GM21526 (cell line): ENCODE measurements at regions not wholly inside any gene's neighbourhood (a gene's known extent, or its start where the extent isn't known, plus 50 kb on each side); places are given as distances from the start of the nearest gene placed in this dataset.

Experiments
- ATAC-seq: cut with Tn5 transposase; IDR thresholded peaks from one replicate; pipeline ENCODE4 v1.9.1; 2021; ENCODE audit warnings: moderate library complexity; ENCODE audit not compliant: unreplicated experiment, low FRiP score

DNA sequence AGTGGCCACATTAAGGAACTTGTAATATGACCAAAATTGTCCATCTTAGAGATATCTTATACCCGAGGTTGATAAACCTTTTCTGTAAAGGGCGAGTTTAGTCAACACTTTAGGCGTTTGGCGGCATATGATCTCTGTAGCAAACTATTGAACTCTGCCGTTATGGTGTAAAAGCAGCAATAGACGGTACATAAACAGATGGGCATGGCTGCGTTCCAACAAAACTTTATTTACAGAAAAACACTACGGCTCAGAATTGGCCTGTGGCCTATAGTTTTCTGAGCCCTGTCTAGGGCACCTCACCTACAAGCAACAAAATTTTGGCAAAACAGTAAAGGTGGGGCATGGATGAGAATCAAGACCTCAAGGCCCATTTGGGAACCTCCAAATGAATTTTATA is 121.9 kb upstream of the HAAO start:
- ATAC-seq: no peak

GRCh38 chr2:42913280-42913878 is 121.0 kb upstream of the HAAO start:
- ATAC-seq: no peak

GRCh38 chr2:42910645-42911405 is 118.4 kb upstream of the HAAO start:
- ATAC-seq: no peak

DNA sequence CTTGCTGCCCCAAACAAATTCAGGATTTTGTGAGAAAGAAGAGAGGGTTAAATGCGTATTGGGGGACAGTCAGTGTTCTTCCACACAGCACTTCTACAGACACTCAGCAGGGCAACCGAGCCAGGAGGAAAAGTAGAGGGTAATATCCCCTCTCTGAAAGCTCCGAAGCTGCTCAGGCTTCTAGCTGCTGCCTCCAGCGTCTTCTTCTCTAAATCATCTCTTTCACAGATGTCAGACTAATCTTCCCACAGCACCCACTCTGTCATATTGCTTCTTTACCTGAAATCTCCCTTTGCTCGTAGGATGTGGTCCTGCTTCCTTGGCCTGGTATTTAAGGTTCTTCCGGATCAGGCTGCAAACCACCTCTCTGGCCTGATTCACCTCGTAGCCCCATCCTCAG is 117.6 kb upstream of the HAAO start:
- no peak for ATAC-seq

GRCh38 chr2:42908518-42909200 is 116.3 kb upstream of the HAAO start:
- ATAC-seq: no peak

- ATAC-seq: no peak
Measured at GRCh38 chr2:42907835-42908234, 115.5 kb upstream of the HAAO start.

- no peak for ATAC-seq
Measured at GRCh38 chr2:42906557-42907411, 114.4 kb upstream of the HAAO start.

DNA sequence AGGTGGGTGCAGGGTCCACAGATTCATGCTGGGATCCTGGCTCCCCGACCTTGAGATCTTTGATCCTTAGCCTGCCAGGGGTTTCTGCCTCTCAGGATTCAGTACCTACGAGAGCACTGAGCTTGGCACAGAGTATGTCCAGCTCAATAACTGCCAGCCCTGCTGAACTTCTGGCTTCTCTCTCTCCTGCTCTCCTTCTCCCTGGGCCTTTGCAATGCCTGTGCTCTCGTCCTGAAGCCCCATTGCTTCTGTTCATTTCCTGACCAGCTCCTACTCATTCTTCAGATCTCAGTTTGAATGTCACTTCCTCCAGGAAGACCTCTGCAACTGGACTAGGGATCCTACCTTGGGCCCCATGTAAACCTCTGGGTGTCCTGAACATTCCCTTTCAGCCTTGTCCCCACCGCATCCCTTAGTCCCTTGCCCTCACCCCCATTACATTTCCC is 113.8 kb upstream of the HAAO start:
- no peak for ATAC-seq

DNA sequence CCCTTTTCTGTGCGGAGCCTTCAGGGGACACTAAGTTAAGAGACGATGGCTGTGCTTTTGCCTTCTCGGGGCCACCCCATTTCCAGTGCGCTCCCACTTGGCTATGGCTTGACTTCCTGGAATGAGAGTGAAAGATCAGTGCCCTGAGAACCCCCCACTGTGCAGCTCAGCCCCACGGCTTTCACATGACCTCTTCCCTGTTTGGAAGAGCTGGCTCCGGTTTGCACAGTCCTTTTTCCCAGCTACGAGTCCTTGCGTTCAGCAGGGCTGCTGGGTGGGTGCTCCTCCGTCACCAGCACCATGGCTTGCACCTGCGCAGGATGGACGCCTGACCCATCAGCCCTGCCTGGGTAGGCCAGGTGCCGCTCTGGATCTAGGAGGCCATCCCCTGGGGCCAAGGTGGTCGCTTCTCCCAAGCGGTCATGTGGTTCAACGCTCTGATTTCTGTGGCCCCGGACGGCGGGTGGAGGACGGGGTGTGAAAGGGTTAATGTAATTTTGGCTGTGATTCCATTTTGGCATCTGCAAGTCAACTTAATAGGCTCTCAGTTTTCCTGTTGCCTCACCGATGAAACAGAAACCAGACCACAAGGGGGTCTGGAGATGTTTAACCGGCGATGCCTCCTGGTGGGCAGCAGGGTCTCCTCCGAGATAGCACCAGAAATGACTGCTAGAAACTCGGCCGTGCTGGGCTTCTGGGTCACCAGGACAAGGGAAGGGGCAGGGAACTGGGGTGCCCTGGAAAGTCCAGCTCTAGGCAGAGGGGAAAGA is 113.1 kb upstream of the HAAO start:
- ATAC-seq: no peak

DNA sequence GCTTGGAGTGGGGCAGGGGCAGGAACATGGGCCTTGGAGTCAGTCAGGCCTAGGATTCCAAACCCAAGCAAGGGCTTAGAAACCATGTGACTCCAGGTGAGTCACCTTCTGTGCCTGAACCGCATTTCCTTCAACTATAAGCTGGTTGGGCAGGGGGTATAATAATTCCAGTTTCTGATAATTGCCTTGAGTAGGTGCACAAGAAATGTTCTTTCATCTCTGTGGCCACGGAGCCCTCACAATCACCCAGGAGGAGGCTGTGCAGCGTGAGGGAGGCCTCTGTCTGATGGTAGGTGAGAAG is 112.1 kb upstream of the HAAO start:
- ATAC-seq: no peak

GRCh38 chr2:42903821-42904575 is 111.6 kb upstream of the HAAO start:
- ATAC-seq: no peak

DNA sequence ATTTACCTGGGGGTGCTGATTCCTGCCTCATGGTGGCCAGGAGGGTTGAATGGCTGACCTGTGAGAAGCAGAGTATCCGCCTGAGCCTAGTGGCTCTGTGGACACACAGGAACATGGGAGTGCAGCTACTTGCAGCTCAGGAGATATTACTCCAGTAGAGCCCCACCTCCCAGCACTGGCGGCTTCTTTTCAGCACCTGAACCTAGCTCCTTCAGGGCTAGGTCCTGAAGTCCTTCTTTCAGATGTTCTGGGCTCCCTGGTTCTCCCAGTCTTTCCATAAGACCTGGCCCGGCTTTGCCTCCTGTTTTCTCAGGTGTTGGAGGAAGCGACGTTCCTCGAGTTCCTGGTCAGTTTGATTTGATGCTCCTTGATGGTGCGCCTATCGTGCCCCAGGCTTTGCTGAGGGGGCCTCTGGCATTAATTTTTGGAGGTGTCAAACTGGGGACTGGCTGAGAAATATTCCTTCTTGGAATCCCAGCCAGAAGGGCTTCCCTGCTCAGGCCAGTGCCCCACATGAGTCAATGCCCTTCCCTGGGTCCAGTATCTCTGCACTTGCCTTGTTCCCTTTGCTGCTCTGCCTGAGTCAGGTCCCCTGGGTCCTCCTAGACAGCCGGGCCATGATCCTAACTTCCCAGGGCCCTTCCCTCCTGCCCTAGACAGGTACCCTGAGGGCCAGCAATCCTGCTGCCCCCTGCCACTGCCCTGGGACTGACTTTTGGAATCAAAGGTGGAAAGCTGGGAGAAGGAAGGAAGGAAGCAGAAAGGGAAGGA is 110.7 kb upstream of the HAAO start:
- ATAC-seq: no peak

- no peak for ATAC-seq
Measured at GRCh38 chr2:42901076-42901640, 108.8 kb upstream of the HAAO start.

- no peak for ATAC-seq
Measured at GRCh38 chr2:42900289-42900891, 108.0 kb upstream of the HAAO start.

DNA sequence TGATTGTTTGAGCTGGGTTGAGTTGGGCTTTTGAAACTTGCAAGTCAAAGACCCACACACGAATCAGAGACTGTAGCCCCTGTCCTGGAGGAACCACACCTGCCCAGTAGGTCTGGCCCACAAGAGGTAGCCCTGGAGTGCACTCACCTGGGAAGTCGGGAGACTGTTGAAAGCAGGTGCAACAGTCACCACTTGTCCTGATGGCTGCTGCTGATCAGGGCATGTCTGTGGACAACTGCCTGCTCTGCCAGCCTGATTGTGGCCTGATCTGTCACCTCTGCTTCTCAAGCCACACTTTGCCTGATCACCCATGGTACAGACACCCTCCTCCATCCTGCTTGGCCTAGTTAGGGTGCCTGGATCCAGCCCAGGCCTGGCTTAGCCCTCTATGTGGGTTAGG is 105.0 kb upstream of the HAAO start:
- no peak for ATAC-seq

DNA sequence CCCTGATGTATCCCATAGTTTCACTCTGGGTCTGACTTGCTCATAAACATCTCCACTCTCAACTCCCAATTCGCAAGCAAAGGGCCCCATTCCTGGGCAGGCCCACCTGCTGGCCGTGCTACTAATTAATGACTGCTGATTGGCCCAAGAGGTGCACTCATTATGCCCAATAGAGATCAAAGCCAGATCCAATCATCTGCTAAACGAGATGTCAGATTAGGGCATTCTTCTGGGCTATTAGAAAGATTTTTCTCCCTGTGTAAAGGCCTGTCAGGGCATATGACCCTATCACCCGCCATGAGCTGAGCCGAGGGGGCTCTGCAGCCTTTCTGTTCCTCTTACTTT is 103.4 kb upstream of the HAAO start:
- no peak for ATAC-seq

- no peak for ATAC-seq
Measured at GRCh38 chr2:42895134-42895790, 102.9 kb upstream of the HAAO start.
